ENCODE measurements at regions not wholly inside any gene's neighbourhood (a gene's known extent, or its start where the extent isn't known, plus 50 kb on each side); places are given as distances from the start of the nearest gene placed in this dataset.
"Not testable (repeated sequence)": the region's sequence is repeated elsewhere in the genome, so short reads cannot be mapped to it uniquely, and the experiment has no call there.

DNA sequence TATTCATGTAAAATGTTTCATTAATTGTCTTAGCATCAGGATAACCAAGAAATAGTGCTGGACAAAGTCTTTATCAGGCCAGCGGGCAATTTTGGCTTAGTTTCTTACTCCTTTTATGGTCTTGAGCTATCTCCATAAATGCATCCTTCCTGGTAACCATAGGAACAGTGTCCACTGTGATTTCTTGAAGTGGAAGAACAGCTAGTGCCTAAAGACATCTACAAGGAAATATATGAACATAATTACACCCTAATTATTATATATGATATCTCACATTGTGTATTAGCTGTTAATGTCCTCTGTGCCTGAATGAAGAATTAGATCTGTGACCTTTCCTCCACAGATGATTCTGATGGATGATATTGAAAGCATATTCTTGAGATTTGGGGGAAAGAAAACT lies 286.7 kb upstream of the ATXN7L3B start:
- TF ChIP-seq, protein P1, sequence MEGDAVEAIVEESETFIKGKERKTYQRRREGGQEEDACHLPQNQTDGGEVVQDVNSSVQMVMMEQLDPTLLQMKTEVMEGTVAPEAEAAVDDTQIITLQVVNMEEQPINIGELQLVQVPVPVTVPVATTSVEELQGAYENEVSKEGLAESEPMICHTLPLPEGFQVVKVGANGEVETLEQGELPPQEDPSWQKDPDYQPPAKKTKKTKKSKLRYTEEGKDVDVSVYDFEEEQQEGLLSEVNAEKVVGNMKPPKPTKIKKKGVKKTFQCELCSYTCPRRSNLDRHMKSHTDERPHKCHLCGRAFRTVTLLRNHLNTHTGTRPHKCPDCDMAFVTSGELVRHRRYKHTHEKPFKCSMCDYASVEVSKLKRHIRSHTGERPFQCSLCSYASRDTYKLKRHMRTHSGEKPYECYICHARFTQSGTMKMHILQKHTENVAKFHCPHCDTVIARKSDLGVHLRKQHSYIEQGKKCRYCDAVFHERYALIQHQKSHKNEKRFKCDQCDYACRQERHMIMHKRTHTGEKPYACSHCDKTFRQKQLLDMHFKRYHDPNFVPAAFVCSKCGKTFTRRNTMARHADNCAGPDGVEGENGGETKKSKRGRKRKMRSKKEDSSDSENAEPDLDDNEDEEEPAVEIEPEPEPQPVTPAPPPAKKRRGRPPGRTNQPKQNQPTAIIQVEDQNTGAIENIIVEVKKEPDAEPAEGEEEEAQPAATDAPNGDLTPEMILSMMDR (IDR thresholded peaks at IDR 0.05), result no peak
- no peak overlapping the region for H3K4me3 Mint-ChIP-seq
- H3K4me1 Mint-ChIP-seq, result no peaks in the 10 kb centered on the region
- ATAC-seq (ENCODE audit: low read depth) (no peak), DNase-seq (no peak)
- peaks cover 6% of the 10 kb centered on the region for H3K9me3 Mint-ChIP-seq
- ChIA-PET CTCF (no interaction called here), POLR2A (no interaction called here)
- no peak overlapping the region for H3K27ac Mint-ChIP-seq
- H3K27me3 Mint-ChIP-seq, result no peaks in the 10 kb centered on the region
- no peaks in the 10 kb centered on the region for H3K36me3 Mint-ChIP-seq (ENCODE audit: low read depth)
- intact Hi-C loops (cut with micrococcal nuclease), result no loop called here

DNA sequence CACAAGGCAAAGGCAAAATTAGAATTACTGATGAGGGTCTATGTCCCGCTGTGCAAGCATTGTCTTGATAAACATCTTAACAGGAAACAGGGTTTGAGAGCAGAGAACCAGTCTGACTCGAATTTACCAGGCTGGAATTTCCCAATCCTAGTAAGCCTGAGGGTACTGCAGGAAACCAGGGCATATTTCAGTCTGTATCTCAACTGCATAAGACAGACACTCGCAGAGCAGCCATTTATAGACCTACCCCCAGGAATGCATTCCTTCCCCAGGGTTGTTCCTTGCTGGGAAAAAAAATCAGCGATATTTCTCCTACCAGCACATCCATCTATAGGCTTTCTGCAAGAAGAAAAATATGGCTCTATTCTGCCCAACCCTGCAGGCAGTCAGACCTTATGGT lies 283.8 kb upstream of the ATXN7L3B start:
- H3K27ac Mint-ChIP-seq; intact Hi-C loops (cut with micrococcal nuclease); ATAC-seq (ENCODE audit: low read depth); CTCF ChIA-PET; H3K27me3 Mint-ChIP-seq; H3K9me3 Mint-ChIP-seq; H3K4me3 Mint-ChIP-seq; H3K4me1 Mint-ChIP-seq; POLR2A ChIA-PET; DNase-seq; H3K36me3 Mint-ChIP-seq (ENCODE audit: low read depth): not testable (repeated sequence)

DNA sequence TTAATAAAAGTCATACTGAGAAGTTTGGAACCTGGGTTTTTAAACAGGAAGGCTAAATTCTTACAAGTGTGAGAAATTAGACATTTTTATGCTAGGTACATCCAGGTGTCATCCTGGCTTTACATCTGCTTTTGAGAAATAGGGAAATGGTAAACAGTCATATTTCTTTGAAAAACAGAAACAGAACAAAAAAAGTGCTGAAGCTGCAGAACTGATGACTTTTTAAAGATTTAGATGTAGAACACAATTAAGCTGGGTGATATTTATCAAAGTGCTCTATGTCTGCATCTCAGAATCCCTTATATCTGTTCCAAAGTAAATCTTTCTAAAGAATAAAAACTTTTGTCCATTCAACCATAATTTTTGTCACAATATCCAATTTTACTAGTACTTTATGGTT lies 282.9 kb upstream of the ATXN7L3B start:
- ATAC-seq (ENCODE audit: low read depth) (no peak), DNase-seq (no peak)
- H3K27me3 Mint-ChIP-seq, result no peaks in the 10 kb centered on the region
- TF ChIP-seq, protein P1 (IDR thresholded peaks at IDR 0.05), result no peak
- intact Hi-C loops (cut with micrococcal nuclease), result no loop called here
- no peaks in the 10 kb centered on the region for H3K36me3 Mint-ChIP-seq (ENCODE audit: low read depth)
- no peak overlapping the region for H3K4me3 Mint-ChIP-seq
- peaks cover 6% of the 10 kb centered on the region for H3K9me3 Mint-ChIP-seq
- no peak overlapping the region for H3K27ac Mint-ChIP-seq
- no peaks in the 10 kb centered on the region for H3K4me1 Mint-ChIP-seq
- ChIA-PET CTCF (no interaction called here), POLR2A (no interaction called here)

DNA sequence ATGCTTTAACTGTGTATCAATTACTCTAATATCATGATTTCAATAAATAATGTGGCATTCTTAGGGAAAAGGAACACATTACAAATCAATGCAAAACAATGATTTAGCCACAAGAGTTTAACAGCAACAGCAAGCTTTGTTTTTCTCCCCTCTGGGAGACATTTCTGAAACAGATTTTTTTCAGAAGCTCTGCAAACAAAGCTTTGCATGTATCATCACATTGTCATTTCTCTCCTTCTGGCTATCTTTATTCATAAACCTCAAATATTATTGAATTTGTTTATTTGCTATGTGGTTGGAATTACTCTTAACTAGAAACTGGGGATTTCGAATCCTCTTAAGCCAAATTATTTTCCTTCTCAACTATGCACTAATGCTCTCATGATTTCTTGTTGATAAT lies 278.4 kb upstream of the ATXN7L3B start:
- Mint-ChIP-seq H3K27me3 (no peaks in the 10 kb centered on the region), H3K4me1 (no peaks in the 10 kb centered on the region), H3K9me3 (peaks cover under 1% of the 10 kb centered on the region), H3K27ac (no peak overlapping the region), H3K4me3 (no peak overlapping the region), H3K36me3 (ENCODE audit: low read depth) (no peaks in the 10 kb centered on the region)
- ATAC-seq (ENCODE audit: low read depth), result no peak
- intact Hi-C loops (cut with micrococcal nuclease), result no loop called here
- no peak for DNase-seq
- CTCF ChIA-PET, result no interaction called here
- TF ChIP-seq, protein P1 (IDR thresholded peaks at IDR 0.05), result no peak
- POLR2A ChIA-PET, result no interaction called here

DNA sequence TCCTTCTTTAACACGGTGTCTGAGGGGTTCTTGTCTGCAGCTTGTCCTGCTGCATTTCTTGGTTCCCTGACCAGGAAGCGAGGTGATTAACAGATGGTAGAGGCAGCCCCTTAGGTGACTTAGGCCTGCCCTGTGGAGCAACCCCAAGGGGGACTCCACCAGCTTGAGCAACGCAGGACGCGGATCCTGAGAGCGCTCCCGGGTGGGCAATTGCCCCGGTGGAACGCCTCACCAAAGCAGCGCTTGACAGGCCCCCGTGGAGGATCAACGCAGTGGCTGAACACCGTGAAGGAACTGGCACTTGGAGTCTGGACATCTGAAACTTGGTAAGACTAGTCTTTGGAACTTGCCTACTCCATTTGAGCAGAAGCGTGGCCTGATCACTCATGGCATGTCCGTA lies 272.9 kb upstream of the ATXN7L3B start:
- H3K36me3 Mint-ChIP-seq (ENCODE audit: low read depth), result no peaks in the 10 kb centered on the region
- TF ChIP-seq, protein P1 (IDR thresholded peaks at IDR 0.05), result no peak
- no peak for DNase-seq
- no peak overlapping the region for H3K4me3 Mint-ChIP-seq
- ChIA-PET CTCF (no interaction called here), POLR2A (no interaction called here)
- no peaks in the 10 kb centered on the region for H3K4me1 Mint-ChIP-seq
- intact Hi-C loops (cut with micrococcal nuclease), result no loop called here
- ATAC-seq (ENCODE audit: low read depth), result no peak
- no peaks in the 10 kb centered on the region for H3K9me3 Mint-ChIP-seq
- no peak overlapping the region for H3K27ac Mint-ChIP-seq
- H3K27me3 Mint-ChIP-seq, result no peaks in the 10 kb centered on the region

DNA sequence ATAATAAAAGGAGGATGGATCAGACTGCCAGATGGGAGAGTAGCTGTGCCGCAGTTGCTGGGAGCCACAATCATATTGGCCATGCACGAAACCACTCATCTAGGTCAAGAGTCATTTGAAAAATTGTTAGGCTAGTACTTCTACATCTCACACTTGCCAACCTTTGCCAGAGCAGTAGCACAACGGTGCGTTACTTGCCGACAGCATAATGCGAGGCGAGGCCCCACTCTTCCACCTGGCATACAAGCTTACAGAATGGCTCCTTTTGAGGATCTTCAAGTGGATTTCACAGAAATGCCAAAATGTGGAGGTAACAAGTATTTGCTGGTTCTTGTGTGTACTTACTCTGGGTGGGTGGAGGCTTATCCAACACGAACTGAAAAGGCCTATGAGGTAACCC lies 268.3 kb upstream of the ATXN7L3B start:
- H3K27me3 Mint-ChIP-seq; H3K9me3 Mint-ChIP-seq; DNase-seq; H3K27ac Mint-ChIP-seq; POLR2A ChIA-PET; H3K4me3 Mint-ChIP-seq; ATAC-seq (ENCODE audit: low read depth); H3K4me1 Mint-ChIP-seq; H3K36me3 Mint-ChIP-seq (ENCODE audit: low read depth); intact Hi-C loops (cut with micrococcal nuclease); CTCF ChIA-PET: not testable (repeated sequence)

All from activated B cell treated with CpG ODN at 0.5 μM for 24 hours (primary cell).